PC-9 (cell line): ENCODE measurements at regions not wholly inside any gene's neighbourhood (a gene's known extent, or its start where the extent isn't known, plus 50 kb on each side); places are given as distances from the start of the nearest gene placed in this dataset.

Experiments used
- CTCF ChIP-seq: fragments of 200-600 bp; sonication (generic); conservative IDR thresholded peaks from 2 replicates; pipeline ENCODE4 v1.6.1; 2017; ENCODE audit warnings: mixed run types, antibody characterized with exemption, mild to moderate bottlenecking, moderate library complexity
- EZH2 ChIP-seq: fragments of 200-600 bp; sonication (generic); IDR thresholded peaks from 2 replicates; pipeline ENCODE4 v1.8.0; 2017; ENCODE audit warnings: antibody characterized with exemption, low read depth

GRCh38 chr7:131149840-131150239, 177.8 kb upstream of the MKLN1 start:
- no peak for TF ChIP-seq CTCF
- no peak for TF ChIP-seq EZH2
